Mesendoderm (in vitro differentiated cells): ENCODE measurements at regions not wholly inside any gene's neighbourhood (a gene's known extent, or its start where the extent isn't known, plus 50 kb on each side); places are given as distances from the start of the nearest gene placed in this dataset.

Experiments used
- DNase-seq: peaks from one replicate; pipeline ENCODE4 v3.0.0; 2013
- H2AK5ac ChIP-seq: 2 replicates; pipeline ENCODE4 v1.6.1; 2013; ENCODE audit warnings: low read length, inconsistent platforms
- H2BK120ac ChIP-seq: 2 replicates; pipeline ENCODE4 v1.6.1; 2013; ENCODE audit warnings: low read depth, mild to moderate bottlenecking, low read length, moderate library complexity, mixed read lengths
- H2BK15ac ChIP-seq: replicated peaks from 2 replicates; pipeline ENCODE4 v1.6.1; 2013; ENCODE audit warnings: low read depth, mild to moderate bottlenecking, moderate library complexity
- H2BK5ac ChIP-seq: 2 replicates; pipeline ENCODE4 v1.6.1; 2013; ENCODE audit warnings: low read length, inconsistent platforms
- H3K18ac ChIP-seq: 2 replicates; pipeline ENCODE4 v1.6.1; 2013; ENCODE audit warnings: mild to moderate bottlenecking, low read length, mixed read lengths
- H3K23ac ChIP-seq: one replicate; pipeline ENCODE4 v1.6.1; 2013; ENCODE audit warnings: low read length
- H3K27ac ChIP-seq: 2 replicates; pipeline ENCODE4 v1.5.1; 2013; ENCODE audit warnings: low read depth, mild to moderate bottlenecking, inconsistent platforms, low read length, moderate library complexity
- H3K27me3 ChIP-seq: 2 replicates; pipeline ENCODE4 v1.6.1; 2013; ENCODE audit warnings: low read length, control low read depth, mild to moderate bottlenecking, inconsistent platforms; ENCODE audit not compliant: insufficient read depth, poor library complexity
- H3K36me3 ChIP-seq: 2 replicates; pipeline ENCODE4 v1.6.1; 2013; ENCODE audit warnings: low read length, inconsistent platforms; ENCODE audit not compliant: control insufficient read depth, insufficient read depth
- H3K4ac ChIP-seq: one replicate; pipeline ENCODE4 v1.6.1; 2013; ENCODE audit warnings: low read depth, mild to moderate bottlenecking, low read length, moderate library complexity
- H3K4me1 ChIP-seq: 2 replicates; pipeline ENCODE4 v1.6.1; 2013; ENCODE audit warnings: low read depth, low read length, inconsistent platforms; ENCODE audit not compliant: control insufficient read depth
- H3K4me2 ChIP-seq: 2 replicates; pipeline ENCODE4 v1.6.1; 2013; ENCODE audit warnings: low read length
- H3K4me3 ChIP-seq: 2 replicates; pipeline ENCODE4 v1.5.1; 2013; ENCODE audit warnings: mild to moderate bottlenecking, low read length
- H3K56ac ChIP-seq: one replicate; pipeline ENCODE4 v1.6.1; 2013; ENCODE audit warnings: low read length
- H3K79me1 ChIP-seq: 2 replicates; pipeline ENCODE4 v1.6.1; 2013; ENCODE audit warnings: low read length, inconsistent platforms
- H3K79me2 ChIP-seq: 2 replicates; pipeline ENCODE4 v1.6.1; 2013; ENCODE audit warnings: mild to moderate bottlenecking, low read length; ENCODE audit not compliant: control insufficient read depth, insufficient read depth
- H3K9ac ChIP-seq: 2 replicates; pipeline ENCODE4 v1.6.1; 2013; ENCODE audit warnings: low read length, inconsistent platforms
- H4K5ac ChIP-seq: one replicate; pipeline ENCODE4 v1.6.1; 2013; ENCODE audit warnings: low read length
- H4K8ac ChIP-seq: one replicate; pipeline ENCODE4 v1.6.1; 2013; ENCODE audit warnings: low read depth, mild to moderate bottlenecking, control low read depth, low read length, moderate library complexity
- WGBS: extraction: QIAGEN DNeasy Blood & Tissue Kit; methylation state at CpG from one replicate; pipeline ENCODE4 v1.1.7; 2013; ENCODE audit warnings: low lambda C conversion rate, missing lambda C conversion rate; ENCODE audit not compliant: insufficient coverage; ENCODE audit errors: extremely low coverage; 5-methylcytosine and 5-hydroxymethylcytosine counted together

GRCh38 chr2:239787538-239788050 is 237.5 kb downstream of the NDUFA10 start:
- no peak overlapping the region for H4K8ac ChIP-seq
- H3K18ac ChIP-seq: no peak overlapping the region
- no peak overlapping the region for H3K4me2 ChIP-seq
- H4K5ac ChIP-seq: no peak overlapping the region
- no peaks in the 10 kb centered on the region for H3K79me1 ChIP-seq
- H3K56ac ChIP-seq: no peak overlapping the region
- no peaks in the 10 kb centered on the region for H3K79me2 ChIP-seq
- H3K9ac ChIP-seq: no peak overlapping the region
- no peak overlapping the region for H3K4me3 ChIP-seq
- no peak overlapping the region for H2BK120ac ChIP-seq
- H2BK5ac ChIP-seq: no peak overlapping the region
- no peak overlapping the region for H2BK15ac ChIP-seq
- no peaks in the 10 kb centered on the region for H3K36me3 ChIP-seq
- no peak overlapping the region for H2AK5ac ChIP-seq
- no CpG with 5 or more reads among the region's 6 CpGs for WGBS
- no peak overlapping the region for H3K27ac ChIP-seq
- no peaks in the 10 kb centered on the region for H3K4me1 ChIP-seq
- H3K23ac ChIP-seq: no peak overlapping the region
- no peaks in the 10 kb centered on the region for H3K27me3 ChIP-seq
- no peak overlapping the region for H3K4ac ChIP-seq
- no peak for DNase-seq

DNA sequence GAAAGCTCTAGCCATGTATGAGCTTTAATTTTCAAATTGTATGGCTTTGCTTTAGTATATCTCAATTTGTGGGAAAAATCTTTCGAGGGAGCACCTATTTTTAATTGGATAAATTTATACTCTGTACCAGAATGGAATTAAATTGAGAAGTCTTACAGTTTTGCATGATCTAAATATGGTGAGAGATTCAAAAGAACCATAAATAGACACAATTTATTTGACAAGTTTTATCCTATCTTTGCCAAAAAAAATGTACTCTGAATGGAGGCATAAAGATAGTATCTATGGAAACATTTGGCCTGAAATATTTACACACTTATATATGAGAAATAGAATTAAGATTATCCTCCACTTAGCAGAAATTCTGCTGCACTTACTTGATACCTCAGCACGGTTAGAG is 238.4 kb downstream of the NDUFA10 start:
- Histone ChIP-seq H3K4ac (no peak overlapping the region), H2BK15ac (no peak overlapping the region), H3K9ac (no peak overlapping the region), H3K79me2 (no peaks in the 10 kb centered on the region), H3K4me1 (no peaks in the 10 kb centered on the region), H3K4me3 (no peak overlapping the region), H3K18ac (no peak overlapping the region), H3K56ac (no peak overlapping the region), H3K36me3 (no peaks in the 10 kb centered on the region), H4K8ac (no peak overlapping the region), H3K4me2 (no peak overlapping the region), H3K79me1 (no peaks in the 10 kb centered on the region), H3K23ac (no peak overlapping the region), H2AK5ac (no peak overlapping the region), H2BK5ac (no peak overlapping the region), H3K27me3 (no peaks in the 10 kb centered on the region), H3K27ac (no peak overlapping the region), H2BK120ac (no peak overlapping the region), H4K5ac (no peak overlapping the region)
- DNase-seq: no peak
- no CpG with 5 or more reads among the region's 2 CpGs for WGBS

DNA sequence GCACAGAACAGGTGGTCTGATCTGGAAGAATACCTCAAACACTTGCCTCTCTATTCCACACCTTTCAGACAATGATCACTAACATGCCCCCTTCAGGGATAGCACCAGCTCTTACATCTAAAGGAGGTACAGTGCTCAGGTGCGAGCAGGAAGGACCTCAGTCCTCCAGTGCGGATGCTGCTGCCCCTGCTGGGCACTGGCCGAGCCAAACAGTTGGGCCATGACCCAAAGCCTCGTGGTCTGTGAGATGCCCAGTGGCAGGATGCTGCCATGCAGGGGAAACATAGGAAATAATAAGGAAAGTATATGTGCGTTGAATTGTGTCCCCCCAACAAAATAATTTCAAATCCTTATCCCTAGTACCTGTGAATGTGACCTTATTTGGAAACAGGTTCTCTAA is 243.7 kb downstream of the NDUFA10 start:
- H3K4ac ChIP-seq: no peak overlapping the region
- H3K23ac ChIP-seq: no peak overlapping the region
- no peak overlapping the region for H2BK5ac ChIP-seq
- H3K18ac ChIP-seq: no peak overlapping the region
- H4K8ac ChIP-seq: no peak overlapping the region
- H3K4me2 ChIP-seq: no peak overlapping the region
- H2AK5ac ChIP-seq: no peak overlapping the region
- no peak overlapping the region for H3K9ac ChIP-seq
- H3K79me2 ChIP-seq: no peaks in the 10 kb centered on the region
- no peak overlapping the region for H4K5ac ChIP-seq
- H3K36me3 ChIP-seq: no peaks in the 10 kb centered on the region
- no CpG with 5 or more reads among the region's 5 CpGs for WGBS
- H3K79me1 ChIP-seq: no peaks in the 10 kb centered on the region
- H3K56ac ChIP-seq: no peak overlapping the region
- H3K4me3 ChIP-seq: no peak overlapping the region
- no peak for DNase-seq
- H3K27ac ChIP-seq: no peak overlapping the region
- H3K27me3 ChIP-seq: no peaks in the 10 kb centered on the region
- H3K4me1 ChIP-seq: no peaks in the 10 kb centered on the region
- H2BK120ac ChIP-seq: no peak overlapping the region
- H2BK15ac ChIP-seq: no peak overlapping the region

DNA sequence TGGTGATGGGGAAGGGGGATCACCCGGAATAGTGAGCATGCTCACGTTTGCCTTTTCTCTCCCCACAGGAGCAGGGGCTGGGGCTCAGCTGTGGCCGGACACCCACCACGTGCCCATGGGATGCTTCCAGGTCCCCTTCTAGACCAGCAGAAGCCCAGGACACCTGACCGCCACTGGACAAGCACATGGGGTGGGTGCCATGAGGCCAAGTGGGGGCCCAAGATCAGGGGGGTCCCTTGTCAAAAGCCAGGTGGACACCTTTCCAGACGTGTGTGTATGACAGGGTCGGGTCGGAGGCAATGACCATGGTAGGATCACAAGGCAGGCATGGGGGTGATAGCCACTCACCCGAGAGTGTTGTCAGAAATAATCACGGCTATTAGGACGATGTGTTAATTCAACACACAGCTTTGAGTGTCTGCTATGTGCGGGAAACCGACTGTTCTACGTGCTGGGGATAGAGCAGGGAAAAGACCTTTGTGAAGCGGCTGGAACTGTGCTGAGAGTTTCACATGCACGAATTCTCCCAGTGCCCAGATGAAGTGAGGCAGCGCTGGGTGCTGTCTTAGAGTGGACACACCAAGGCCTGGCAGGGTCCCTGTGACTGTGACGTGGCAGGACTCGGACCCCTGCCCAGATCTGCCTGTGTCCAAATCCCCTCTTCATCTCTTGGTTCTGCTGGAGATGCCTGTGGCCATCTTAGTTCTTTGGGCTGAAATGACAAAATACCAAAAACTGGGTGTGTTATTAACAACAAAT is 244.7 kb downstream of the NDUFA10 start:
- H3K79me1 ChIP-seq: no peaks in the 10 kb centered on the region
- no peak overlapping the region for H3K56ac ChIP-seq
- H4K8ac ChIP-seq: no peak overlapping the region
- no peaks in the 10 kb centered on the region for H3K36me3 ChIP-seq
- no peak overlapping the region for H3K23ac ChIP-seq
- H2BK120ac ChIP-seq: no peak overlapping the region
- H3K4me3 ChIP-seq: no peak overlapping the region
- no peak overlapping the region for H3K4ac ChIP-seq
- no peaks in the 10 kb centered on the region for H3K79me2 ChIP-seq
- no CpG with 5 or more reads among the region's 19 CpGs for WGBS
- H3K4me1 ChIP-seq: no peaks in the 10 kb centered on the region
- H3K27me3 ChIP-seq: no peaks in the 10 kb centered on the region
- no peak for DNase-seq
- H3K4me2 ChIP-seq: no peak overlapping the region
- no peak overlapping the region for H3K27ac ChIP-seq
- no peak overlapping the region for H2AK5ac ChIP-seq
- no peak overlapping the region for H4K5ac ChIP-seq
- no peak overlapping the region for H3K9ac ChIP-seq
- H2BK5ac ChIP-seq: no peak overlapping the region
- H3K18ac ChIP-seq: no peak overlapping the region
- no peak overlapping the region for H2BK15ac ChIP-seq

- no peaks in the 10 kb centered on the region for H3K4me1 ChIP-seq
- H2BK5ac ChIP-seq: no peak overlapping the region
- H2BK120ac ChIP-seq: no peak overlapping the region
- no peaks in the 10 kb centered on the region for H3K36me3 ChIP-seq
- no peak overlapping the region for H3K9ac ChIP-seq
- H4K5ac ChIP-seq: no peak overlapping the region
- H3K27ac ChIP-seq: no peak overlapping the region
- no peaks in the 10 kb centered on the region for H3K79me2 ChIP-seq
- no peak overlapping the region for H3K18ac ChIP-seq
- no CpG with 5 or more reads among the region's 10 CpGs for WGBS
- H3K4me3 ChIP-seq: no peak overlapping the region
- DNase-seq: no peak
- H3K27me3 ChIP-seq: no peaks in the 10 kb centered on the region
- no peak overlapping the region for H2BK15ac ChIP-seq
- H3K23ac ChIP-seq: no peak overlapping the region
- H3K4me2 ChIP-seq: no peak overlapping the region
- H3K79me1 ChIP-seq: no peaks in the 10 kb centered on the region
- no peak overlapping the region for H2AK5ac ChIP-seq
- H4K8ac ChIP-seq: no peak overlapping the region
- no peak overlapping the region for H3K4ac ChIP-seq
- no peak overlapping the region for H3K56ac ChIP-seq
Observed at GRCh38 chr2:239779584-239779983, 245.6 kb downstream of the NDUFA10 start.
